NCI-H187 treated with DMSO at 0.1 percent for 48 hours (cell line): ENCODE measurements at regions not wholly inside any gene's neighbourhood (a gene's known extent, or its start where the extent isn't known, plus 50 kb on each side); places are given as distances from the start of the nearest gene placed in this dataset.
"Not testable (repeated sequence)": the region's sequence is repeated elsewhere in the genome, so short reads cannot be mapped to it uniquely, and the experiment has no call there.

Experiments used
- DNase-seq: peaks from one replicate; lab custom pipeline; 2025; lab: John Stamatoyannopoulos, UW

DNA sequence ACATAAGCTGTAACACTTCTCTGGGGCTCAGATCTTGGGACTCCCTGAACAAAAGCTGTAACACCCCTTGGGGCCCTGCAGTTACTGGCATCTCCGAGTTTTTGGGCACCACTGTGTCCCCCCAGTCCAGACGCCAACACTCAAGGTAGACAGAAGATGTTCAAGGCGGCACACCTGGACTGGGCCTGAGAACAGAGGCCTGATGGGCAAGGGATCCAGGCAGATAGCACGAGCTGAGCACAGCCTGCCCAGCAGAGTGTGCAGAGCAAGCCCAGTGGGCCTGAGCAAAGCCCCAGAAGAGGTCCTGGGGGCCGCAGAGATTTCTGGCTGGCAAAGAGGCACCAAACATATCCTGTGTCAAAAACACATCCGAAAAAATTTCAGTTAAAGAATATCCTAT, 1163.3 kb upstream of the PRR20A start:
- no peak for DNase-seq

GRCh38 chr13:55981381-55981780, 1159.3 kb upstream of the PRR20A start:
- no peak for DNase-seq

DNA sequence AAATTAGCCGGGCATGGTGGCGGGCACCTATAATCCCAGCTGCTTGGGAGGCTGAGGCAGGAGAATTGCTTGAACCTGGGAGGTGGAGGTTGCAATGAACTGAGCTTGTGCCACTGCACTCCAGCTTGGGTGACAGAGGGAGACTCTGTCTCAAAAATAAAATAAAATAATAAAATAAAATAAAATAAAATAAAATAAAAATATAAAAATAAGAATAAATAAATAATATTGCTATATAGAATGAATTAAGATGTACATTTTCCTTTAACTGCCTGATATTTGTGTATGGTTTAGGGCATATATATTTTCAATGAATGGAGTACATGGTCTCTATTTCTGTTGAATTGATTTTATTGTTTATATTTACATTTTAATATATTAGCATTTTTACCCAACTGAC, 1156.7 kb upstream of the PRR20A start:
- not testable (repeated sequence) for DNase-seq

DNA sequence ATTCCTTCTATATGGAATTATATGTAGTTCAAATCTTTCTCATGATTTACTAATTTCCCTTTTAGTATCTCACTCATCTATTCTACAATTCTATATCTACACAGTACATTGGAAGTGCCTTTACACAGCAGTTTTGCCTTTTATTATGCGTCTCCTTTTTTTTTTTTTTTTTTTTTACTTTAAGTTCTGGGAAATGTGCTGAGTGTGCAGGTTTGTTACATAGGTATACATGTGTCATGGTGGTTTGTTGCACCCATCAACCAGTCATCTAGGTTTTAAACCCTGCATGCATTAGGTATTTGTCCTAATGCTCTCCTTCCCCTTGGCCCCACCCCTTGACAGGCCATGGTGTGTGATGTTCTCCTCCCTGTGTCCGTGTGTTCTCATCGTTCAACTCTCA, 1150.1 kb upstream of the PRR20A start:
- no peak for DNase-seq

DNA sequence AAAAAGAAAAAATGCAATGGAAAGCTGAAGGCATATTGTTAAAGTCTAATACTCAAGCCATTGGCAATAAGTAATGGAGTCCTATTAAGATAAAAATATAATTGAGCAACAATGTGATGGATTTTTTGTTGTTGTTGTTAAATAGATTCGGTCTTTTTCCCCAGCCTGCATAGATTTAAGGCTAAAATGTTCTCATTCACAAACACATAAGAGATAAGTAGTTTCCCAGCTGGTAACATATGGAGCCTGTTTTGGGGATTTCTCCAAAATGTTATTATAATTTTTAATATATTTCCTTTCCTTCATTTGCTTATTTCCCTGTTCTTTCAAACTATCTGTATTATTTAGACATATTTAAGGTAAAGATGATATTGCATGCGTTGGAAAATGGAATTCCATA, 1149.1 kb upstream of the PRR20A start:
- DNase-seq, result no peak

GRCh38 chr13:55992145-55992544, 1148.6 kb upstream of the PRR20A start:
- no peak for DNase-seq

- no peak for DNase-seq
Observed at GRCh38 chr13:55999709-56000108, 1141.0 kb upstream of the PRR20A start.

- no peak for DNase-seq
Observed at GRCh38 chr13:56009418-56009817, 1131.3 kb upstream of the PRR20A start.

GRCh38 chr13:56012644-56013043, 1128.1 kb upstream of the PRR20A start:
- no peak for DNase-seq

GRCh38 chr13:56015919-56016318, 1124.8 kb upstream of the PRR20A start:
- no peak for DNase-seq

DNA sequence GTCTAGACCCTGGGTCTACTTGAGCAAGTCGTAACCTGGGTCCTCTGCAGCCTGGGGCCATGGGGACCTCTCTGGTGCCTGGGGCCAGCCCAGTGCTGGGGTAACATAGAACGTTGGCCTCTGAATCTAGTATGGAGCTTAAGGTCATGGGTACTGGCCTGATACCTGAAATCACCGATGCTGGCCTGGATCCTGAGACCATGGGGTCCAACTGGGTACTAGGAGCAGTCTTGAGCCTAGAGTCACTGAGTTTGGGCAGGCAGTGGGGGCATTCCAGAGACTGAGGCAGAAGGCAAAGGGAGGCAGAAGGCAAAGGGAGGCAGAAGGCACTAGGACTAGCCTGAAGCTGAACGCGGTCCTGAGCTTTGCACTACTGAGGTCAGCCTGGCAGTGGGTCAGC, 1121.1 kb upstream of the PRR20A start:
- DNase-seq, result no peak

GRCh38 chr13:56020425-56020824, 1120.3 kb upstream of the PRR20A start:
- DNase-seq, result no peak

DNA sequence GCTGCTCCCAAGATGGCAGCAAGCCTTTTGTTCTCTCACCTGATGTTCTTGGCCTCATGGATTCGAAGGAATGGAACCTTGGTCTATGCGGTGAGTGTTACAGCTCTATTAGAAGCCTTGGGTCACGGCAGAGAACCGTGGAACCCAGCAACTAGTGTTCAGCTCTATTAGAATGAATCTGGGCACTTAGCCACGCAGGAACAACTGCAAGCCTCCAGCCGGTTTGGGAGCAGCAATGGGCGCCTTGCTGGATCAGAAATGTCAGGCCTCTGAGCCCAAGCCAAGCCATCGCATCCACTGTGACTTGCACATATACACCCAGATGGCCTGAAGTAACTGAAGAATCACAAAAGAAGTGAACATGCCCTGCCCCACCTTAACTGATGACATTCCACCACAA, 1100.7 kb upstream of the PRR20A start:
- DNase-seq, result no peak

DNA sequence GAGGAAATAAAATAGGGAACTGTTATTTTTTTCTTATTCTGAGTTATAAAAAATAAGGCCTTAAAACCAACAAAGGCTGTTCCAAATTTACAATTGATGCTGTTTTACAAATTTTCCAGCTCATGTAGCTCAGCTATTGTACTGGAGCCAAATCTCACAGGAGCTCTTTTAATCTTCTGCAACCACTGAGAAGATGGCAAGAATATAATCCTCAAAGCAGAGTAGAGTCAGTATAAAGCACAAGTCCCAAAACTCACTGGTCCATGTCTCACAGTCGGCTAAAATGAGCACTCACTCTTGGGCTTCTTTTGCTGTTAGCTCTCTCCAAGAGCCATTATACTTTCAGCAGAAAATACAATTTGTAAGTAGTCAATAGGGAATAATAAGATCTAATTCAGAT, 1074.4 kb upstream of the PRR20A start:
- DNase-seq, result no peak

DNA sequence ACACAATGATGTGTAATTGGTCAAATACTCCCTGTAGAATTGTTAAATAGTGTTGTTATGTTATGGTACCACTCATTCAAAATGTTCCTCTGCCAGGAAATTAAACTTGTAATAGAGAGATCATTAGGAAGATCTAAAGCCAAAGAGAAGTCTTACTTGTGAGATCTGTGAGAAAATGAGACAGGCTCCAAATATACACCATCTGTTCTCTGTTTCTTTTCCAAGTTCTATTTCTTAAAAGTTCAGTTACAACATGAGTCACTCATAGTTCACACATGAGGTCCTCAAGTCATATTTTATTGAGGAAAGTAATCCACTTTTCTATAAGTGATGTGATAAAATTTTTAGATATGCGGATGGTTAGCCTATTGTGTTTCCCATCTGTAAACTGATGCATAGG, 1038.1 kb upstream of the PRR20A start:
- no peak for DNase-seq

GRCh38 chr13:56110751-56111150, 1030.0 kb upstream of the PRR20A start:
- no peak for DNase-seq

DNA sequence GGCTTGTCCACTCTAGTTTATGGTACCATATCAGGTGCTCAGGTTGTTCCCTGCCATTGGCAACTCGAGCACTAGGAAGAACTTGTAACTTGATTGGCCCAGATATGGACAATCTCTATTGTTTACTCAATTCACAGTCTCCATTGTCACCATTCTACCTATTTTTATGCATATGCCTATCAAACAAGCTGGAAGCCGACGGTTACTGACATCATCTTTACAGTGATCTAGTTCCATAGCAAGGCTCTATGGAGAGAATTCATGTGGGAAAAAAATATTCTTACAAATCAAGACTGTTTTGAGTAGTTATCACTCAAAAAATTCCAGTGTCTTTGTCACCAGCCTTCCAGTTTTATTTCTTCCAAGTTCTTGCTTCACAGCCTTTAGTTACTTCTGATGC, 1006.2 kb upstream of the PRR20A start:
- no peak for DNase-seq

- DNase-seq, result no peak
Observed at GRCh38 chr13:56166864-56167263, 973.9 kb upstream of the PRR20A start.

- DNase-seq, result no peak
Observed at GRCh38 chr13:56168581-56168980, 972.1 kb upstream of the PRR20A start.

GRCh38 chr13:56173346-56173745, 967.4 kb upstream of the PRR20A start:
- no peak for DNase-seq

DNA sequence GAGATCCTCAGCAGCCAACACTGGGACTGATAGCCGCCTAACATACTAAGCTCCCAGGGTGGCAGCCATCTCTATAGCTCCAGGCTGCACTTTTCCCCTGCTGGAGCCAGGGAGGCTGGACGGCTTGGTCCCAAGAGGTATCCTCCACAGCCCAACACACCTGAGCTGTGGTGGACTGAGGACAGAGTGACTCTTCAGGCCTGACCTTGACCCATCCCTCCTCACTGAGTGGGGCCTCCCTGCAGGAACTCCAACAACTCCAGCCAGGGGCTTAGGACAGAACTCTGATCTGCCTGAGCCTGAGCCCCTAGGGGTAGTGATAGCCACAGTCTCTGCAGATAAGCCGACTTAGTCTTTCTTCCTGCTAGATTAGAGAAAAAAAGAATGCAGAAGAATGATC, 958.1 kb upstream of the PRR20A start:
- DNase-seq, result no peak

DNA sequence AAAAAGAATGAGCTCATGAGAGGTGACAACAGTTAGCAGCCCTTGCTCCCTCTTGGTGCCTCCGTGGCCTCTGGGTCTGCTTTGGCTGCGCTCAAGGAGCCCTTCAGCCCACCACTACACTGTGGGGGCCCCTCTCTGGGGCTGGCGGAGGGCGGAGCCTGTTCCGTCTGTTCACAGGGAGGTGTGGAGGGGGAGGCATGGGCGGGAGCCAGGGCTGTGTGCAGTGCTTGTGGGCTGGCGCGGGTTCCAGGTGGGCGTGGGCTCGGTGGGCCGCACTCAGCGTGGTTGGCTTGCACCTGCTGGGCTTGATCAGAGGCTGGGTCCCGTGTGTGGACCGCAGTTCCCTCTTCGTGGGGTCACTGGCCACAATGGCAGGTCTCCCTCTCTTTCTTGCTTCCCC, 953.4 kb upstream of the PRR20A start:
- DNase-seq, result no peak

- DNase-seq, result not testable (repeated sequence)
Observed at GRCh38 chr13:56188582-56188981, 952.1 kb upstream of the PRR20A start.

DNA sequence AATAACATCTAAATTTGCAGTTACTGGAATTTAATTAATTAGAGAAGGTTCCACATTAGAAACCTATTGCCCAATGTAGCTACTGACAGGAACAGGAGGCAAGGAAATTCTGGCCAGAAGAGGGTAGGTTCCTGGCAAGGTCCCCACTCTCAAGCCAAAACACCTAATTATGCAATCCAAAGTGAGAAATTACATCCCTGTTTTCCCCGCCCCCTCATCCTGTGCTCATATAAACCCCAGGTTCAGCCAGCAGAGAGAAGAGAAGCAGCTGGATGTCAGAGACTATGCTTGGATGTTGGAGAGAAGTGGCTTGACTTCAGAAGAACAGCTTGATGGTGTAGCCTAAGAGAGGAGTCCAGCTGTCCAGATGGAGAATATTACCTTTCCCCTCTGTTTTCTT, 951.3 kb upstream of the PRR20A start:
- no peak for DNase-seq

DNA sequence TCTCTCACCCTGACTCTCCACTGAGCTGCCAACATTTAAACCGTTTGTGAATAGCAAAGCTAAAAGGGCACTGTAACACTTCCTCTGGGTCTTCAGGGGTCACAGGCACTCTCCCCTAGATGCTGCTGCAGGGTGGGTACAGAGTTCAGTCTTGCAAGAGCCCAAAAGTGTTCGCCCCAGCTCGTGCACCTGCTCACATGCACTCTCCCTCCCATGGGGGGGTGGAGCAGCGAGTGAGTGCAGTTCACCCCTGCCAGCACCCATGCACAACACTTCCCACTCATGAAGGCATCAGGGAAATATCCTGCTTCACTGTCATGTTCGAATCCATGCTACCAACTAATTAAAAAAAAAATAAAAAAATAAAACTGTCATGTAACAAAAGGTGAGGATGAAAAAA, 950.7 kb upstream of the PRR20A start:
- no peak for DNase-seq
